Gastroesophageal sphincter (tissue), 4 donors: ENCODE measurements at regions not wholly inside any gene's neighbourhood (a gene's known extent, or its start where the extent isn't known, plus 50 kb on each side); places are given as distances from the start of the nearest gene placed in this dataset.
A peak's percentile ranks its signal among the peaks of the same experiment; 100 is the strongest.
"Not testable (repeated sequence)": the region's sequence is repeated elsewhere in the genome, so short reads cannot be mapped to it uniquely, and the experiment has no call there.

ENCODE experiments used
- ATAC-seq: fragments of 150-250 bp; one replicate; pipeline ENCODE4 v1.9.1; 2016; ENCODE audit warnings: mild to moderate bottlenecking, moderate library complexity
- H3K27ac ChIP-seq, 4 donors: fragments of 200-600 bp; sonication (generic) in 3 of 4; 1 replicate in 3 of 4; 2 replicates in 1 of 4; pipeline ENCODE4 v1.5.1; 2016 to 2019
- H3K27me3 ChIP-seq: fragments of 200-600 bp; sonication (generic); one replicate; pipeline ENCODE4 v1.5.1; 2019
- H3K36me3 ChIP-seq, 2 donors: fragments of 200-600 bp; sonication (generic); one replicate each; pipeline ENCODE4 v1.5.1; 2019; ENCODE audit warnings: control low read depth in 1 of 2
- H3K4me1 ChIP-seq, 3 donors: fragments of 200-600 bp; sonication (generic); 1 replicate in 2 of 3; 2 replicates in 1 of 3; pipeline ENCODE4 v1.5.1; 2016 to 2019; ENCODE audit warnings: control low read depth in 2 of 3
- H3K4me3 ChIP-seq, 2 donors: fragments of 200-600 bp; sonication (generic); one replicate each; pipeline ENCODE4 v1.5.1; 2019; ENCODE audit warnings: mild to moderate bottlenecking in 1 of 2, moderate library complexity in 1 of 2
- H3K9me3 ChIP-seq, 3 donors: fragments of 200-600 bp; sonication (generic); one replicate each; pipeline ENCODE4 v1.5.1; 2017 to 2019; ENCODE audit warnings: control low read depth in 2 of 3
- CTCF ChIP-seq, 4 experiments: fragments of 200-600 bp in 2 of 4; fragments of 450-650 bp in 2 of 4; sonication (generic) in 1 of 4; IDR thresholded peaks; one replicate each; pipeline ENCODE4 v1.5.1; 2017 to 2019; ENCODE audit warnings: antibody characterized with exemption in 4 of 4, mild to moderate bottlenecking in 2 of 4, moderate library complexity in 2 of 4
- EP300 ChIP-seq: sonication (generic); formaldehyde crosslinking; IDR thresholded peaks from one replicate; pipeline ENCODE4 v1.6.1; 2017; ENCODE audit warnings: antibody characterized with exemption, mild to moderate bottlenecking
- POLR2A ChIP-seq, 2 donors: fragments of 450-650 bp; IDR thresholded peaks; one replicate each; pipeline ENCODE4 v1.6.1; 2017; ENCODE audit warnings: antibody characterized with exemption in 2 of 2, mild to moderate bottlenecking in 2 of 2, moderate library complexity in 1 of 2
- POLR2AphosphoS5 ChIP-seq: sonication (generic); formaldehyde crosslinking; IDR thresholded peaks from one replicate; pipeline ENCODE4 v1.6.1; 2017; ENCODE audit warnings: antibody characterized with exemption
- WGBS, 2 donors: methylation state at CpG; one replicate each; pipeline ENCODE4 v1.1.5; 2018; ENCODE audit warnings: low coverage in 1 of 2; 5-methylcytosine and 5-hydroxymethylcytosine counted together

DNA sequence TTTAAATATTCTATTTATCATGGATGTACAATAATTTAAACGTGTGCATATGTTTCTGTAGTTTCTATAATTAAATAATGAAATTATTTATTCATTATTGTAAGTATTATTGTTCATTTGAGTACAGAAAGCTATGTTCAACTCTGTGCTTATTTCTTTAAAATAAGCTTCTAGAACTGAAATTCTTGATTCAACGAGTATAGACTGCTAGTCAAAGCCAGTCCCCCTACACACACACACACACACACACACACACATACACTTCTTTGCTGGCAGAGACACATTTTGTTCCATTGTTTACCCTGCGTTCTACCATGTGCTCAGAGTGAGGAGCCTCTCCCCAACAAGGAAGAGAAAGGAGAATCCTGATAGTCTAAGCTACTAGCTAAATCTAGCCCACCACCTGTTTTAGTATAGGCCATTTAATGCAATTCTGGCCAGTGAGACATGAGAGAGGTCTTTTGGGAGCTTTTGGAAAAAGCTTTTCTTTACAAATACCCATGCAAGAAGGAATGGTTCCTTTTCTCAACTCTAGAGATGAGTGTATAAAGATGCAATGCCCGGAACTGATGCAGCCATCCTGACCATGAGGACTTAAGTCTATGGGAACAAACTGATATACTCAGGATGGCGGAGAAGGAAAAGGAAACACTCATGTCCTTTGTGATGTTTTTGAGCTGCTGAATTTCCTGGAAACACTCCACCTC lies 161.4 kb downstream of the NDUFA12 start:
- TF ChIP-seq POLR2AphosphoS5, result no peak
- no peak for TF ChIP-seq POLR2A (IDR thresholded peaks at IDR 0.05)
- no peak for TF ChIP-seq CTCF (IDR thresholded peaks at IDR 0.05)
- TF ChIP-seq EP300, result no peak
- 71 to 79% methylated on average over 4 to 5 of the region's 5 CpGs for WGBS, 2 donors
- peaks cover 0 to 1% (median 0%) of the 10 kb centered on the region in 3 donors for H3K4me1 ChIP-seq
- no peaks in the 10 kb centered on the region for H3K9me3 ChIP-seq
- H3K4me3 ChIP-seq, result no peak overlapping the region
- no peaks in the 10 kb centered on the region for H3K36me3 ChIP-seq
- H3K27me3 ChIP-seq, result no peaks in the 10 kb centered on the region
- H3K27ac ChIP-seq, result no peak overlapping the region
- ATAC-seq, result no peak

DNA sequence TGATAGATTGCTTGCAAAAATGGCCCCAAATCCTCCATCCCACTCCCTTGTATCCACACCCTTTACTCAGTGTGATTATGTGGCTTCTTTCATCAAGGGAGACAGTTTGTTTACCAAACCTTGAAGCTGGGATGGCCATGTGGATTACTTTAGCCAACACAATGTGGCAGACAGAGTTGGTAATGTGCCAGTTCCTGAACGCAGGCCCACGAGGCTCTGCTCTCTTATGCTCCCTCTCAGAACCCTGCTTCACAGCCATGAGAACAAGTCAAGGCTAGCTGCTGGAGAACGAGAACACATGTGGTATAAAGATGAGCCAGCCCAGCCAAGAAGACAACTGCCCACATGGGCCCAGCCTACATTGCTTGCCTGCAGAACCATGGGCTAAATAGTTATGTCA lies 162.3 kb downstream of the NDUFA12 start:
- TF ChIP-seq CTCF (IDR thresholded peaks at IDR 0.05), result no peak
- no peak for TF ChIP-seq POLR2AphosphoS5
- no peak for TF ChIP-seq POLR2A (IDR thresholded peaks at IDR 0.05)
- no peak for TF ChIP-seq EP300
- peaks cover 0 to 4% (median 0%) of the 10 kb centered on the region in 3 donors for H3K4me1 ChIP-seq
- no peaks in the 10 kb centered on the region for H3K36me3 ChIP-seq
- WGBS, 2 donors, result 35 to 67% methylated on average over 1 to 3 of the region's 3 CpGs
- H3K4me3 ChIP-seq, result no peak overlapping the region
- peak; percentile 46 for ATAC-seq
- no peaks in the 10 kb centered on the region for H3K27me3 ChIP-seq
- no peaks in the 10 kb centered on the region for H3K9me3 ChIP-seq
- H3K27ac ChIP-seq, result peak overlapping the region in 1 of 4 donors; percentile 4

DNA sequence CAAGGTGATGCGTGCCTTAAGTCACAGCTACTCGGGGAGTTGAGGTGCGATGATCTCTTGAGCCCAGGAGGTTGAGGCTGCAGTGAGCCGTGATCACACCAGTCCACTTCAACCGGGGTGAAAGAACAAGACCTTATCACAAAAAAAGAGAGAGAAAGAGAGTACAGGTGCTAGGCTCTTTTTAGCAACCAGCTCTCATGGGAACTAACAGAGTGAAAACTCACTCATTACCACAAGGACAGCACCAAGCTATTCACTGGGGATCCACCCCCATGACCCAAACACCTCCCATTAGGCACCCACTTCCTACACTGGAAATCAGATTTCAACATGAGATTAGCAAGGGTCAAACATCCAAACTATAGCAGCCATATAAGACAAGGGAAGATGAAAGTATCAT lies 164.2 kb downstream of the NDUFA12 start:
- no peak for ATAC-seq
- H3K4me3 ChIP-seq, result no peak overlapping the region
- H3K9me3 ChIP-seq, result no peaks in the 10 kb centered on the region
- no peaks in the 10 kb centered on the region for H3K27me3 ChIP-seq
- H3K4me1 ChIP-seq, result peaks cover 0 to 4% (median 0%) of the 10 kb centered on the region in 3 donors
- TF ChIP-seq CTCF (IDR thresholded peaks at IDR 0.05) (no peak), POLR2AphosphoS5 (no peak), POLR2A (IDR thresholded peaks at IDR 0.05) (no peak), EP300 (no peak)
- H3K36me3 ChIP-seq, result no peaks in the 10 kb centered on the region
- WGBS, 2 donors, result 94% methylated on average over 5 of the region's 5 CpGs; no CpG with 5 or more reads in 1 of the 2 donors
- no peak overlapping the region for H3K27ac ChIP-seq

DNA sequence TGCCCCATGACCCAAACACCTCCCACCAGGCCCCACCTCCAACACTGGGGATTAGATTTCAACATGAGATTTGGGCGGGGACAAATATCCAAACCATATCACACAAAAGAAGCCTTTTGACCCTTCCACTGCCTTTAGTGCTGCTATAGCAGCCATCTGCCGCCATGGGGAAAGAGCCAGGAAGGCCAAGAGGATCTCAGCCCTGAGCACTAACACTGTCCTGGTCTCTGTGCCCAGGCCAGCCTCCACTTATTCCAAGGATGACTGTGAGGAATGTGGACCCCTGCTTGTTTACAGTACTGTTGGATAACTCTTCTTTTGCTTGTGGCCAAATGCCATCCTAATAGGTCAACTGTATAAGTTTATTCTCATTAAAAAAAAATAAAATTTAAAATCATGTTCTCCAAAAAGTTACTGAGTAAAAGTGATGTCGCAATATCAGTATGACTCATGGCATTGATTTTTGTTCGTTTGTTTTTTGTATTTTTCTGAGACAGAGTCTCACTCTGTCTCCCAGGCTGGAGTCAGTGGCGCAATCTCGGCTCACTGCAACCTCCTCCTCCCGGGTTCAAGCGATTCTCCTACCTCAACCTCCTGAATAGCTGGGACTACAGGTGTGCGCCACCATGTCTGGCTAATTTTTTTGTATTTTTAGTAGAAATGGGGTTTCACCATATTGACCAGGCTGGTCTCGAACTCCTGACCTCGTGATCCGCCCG lies 166.4 kb downstream of the NDUFA12 start:
- Histone ChIP-seq H3K4me1 (peaks cover 0 to 20% (median 15%) of the 10 kb centered on the region in 3 donors), H3K27ac (peak overlapping the region in 1 of 4 donors; percentile 53)
- not testable (repeated sequence) for H3K27me3 ChIP-seq, H3K9me3 ChIP-seq, H3K4me3 ChIP-seq, ATAC-seq, H3K36me3 ChIP-seq
- 75 to 87% methylated on average over 9 to 13 of the region's 13 CpGs for WGBS, 2 donors

DNA sequence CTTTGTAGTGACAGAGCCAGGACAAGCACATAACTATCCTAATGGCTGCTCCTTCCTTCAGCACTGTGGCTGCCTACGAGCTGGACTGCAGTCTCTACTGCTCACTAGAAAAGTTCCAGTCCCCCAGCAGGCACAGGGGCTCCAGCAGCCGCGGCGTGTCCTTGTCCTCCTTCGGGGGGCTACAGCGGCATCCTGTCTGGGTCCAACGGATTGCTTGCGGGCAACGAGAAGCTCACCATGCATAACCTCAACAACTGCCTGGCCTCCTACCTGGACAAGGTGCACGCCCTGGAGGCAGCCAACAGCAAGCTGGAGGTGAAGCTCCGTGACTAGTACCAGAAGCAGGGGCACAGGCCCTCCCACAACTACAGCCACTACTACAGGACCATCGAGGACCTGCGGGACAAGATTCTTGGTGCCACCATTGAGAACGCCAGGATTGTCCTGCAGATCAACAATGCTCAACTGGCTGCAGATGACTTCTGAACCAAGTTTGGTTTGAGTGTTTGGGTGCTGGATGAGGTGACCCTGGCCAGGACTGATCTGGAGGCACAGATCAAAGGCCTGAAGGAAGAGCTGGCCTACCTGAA lies 169.4 kb downstream of the NDUFA12 start:
- peak overlapping the region in 3 of 4 donors; percentile 78 to 84 (median 80) for H3K27ac ChIP-seq
- WGBS, 2 donors, result 83% methylated on average over 4 of the region's 14 CpGs; no CpG with 5 or more reads in 1 of the 2 donors

More for the DNA sequence above, 169.4 kb downstream of the NDUFA12 start:
- Histone ChIP-seq H3K4me3 (no peak overlapping the region), H3K27me3 (no peaks in the 10 kb centered on the region), H3K4me1 (peaks cover 0 to 44% (median 21%) of the 10 kb centered on the region in 3 donors), H3K9me3 (no peaks in the 10 kb centered on the region), H3K36me3 (no peaks in the 10 kb centered on the region)
- no peak for TF ChIP-seq EP300
- no peak for TF ChIP-seq POLR2AphosphoS5
- no peak for TF ChIP-seq POLR2A (IDR thresholded peaks at IDR 0.05)
- no peak for TF ChIP-seq CTCF (IDR thresholded peaks at IDR 0.05)
- no peak for ATAC-seq
